Stimulated activated CD4-positive, alpha-beta T cell treated with anti-CD3 and anti-CD28 coated beads, Interleukin-15, amount 100 ng/mL, for 24 hours (primary cell): ENCODE measurements at regions not wholly inside any gene's neighbourhood (a gene's known extent, or its start where the extent isn't known, plus 50 kb on each side); places are given as distances from the start of the nearest gene placed in this dataset.

Source experiments
- DNase-seq: peaks from one replicate; pipeline ENCODE4 v3.0.0-alpha.2; 2020

DNA sequence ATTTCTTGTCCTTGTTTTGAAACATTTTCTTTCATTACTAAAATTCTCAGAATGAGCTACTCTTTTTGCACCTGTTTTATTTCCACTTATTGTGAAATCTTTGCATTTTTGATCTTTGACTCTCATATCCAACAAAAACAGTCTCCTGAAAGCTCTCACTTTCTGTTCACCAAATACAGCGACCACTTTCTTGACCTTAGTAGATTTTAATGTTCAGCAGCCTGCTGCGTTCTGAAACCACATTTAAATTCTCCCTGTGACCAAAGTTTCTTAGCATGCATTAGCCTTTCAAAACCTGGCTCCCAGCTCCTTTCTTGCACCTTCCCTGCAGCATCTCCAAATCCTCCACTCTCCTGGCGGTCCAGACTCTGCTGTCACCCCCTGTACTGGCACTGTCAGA, 404.4 kb upstream of the PDE3A start:
- DNase-seq: no peak

DNA sequence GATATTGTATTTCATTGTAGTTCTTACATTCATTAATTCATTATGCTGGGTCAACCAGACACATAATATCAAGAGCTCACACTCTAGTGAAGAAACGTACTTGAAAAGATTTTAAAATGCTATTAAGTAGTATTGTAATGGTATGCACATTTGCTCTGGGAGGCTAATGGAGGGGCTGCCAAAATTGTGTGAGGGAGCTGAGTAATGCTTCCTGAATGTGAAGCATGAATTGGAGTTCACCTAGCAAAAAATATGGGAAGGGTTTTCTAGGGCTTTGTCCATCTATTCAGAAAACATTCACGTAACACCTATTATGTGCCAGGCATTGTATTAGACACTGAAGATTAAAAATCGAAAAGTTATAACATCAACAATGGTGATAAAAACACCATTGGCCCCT, 403.8 kb upstream of the PDE3A start:
- DNase-seq: no peak

DNA sequence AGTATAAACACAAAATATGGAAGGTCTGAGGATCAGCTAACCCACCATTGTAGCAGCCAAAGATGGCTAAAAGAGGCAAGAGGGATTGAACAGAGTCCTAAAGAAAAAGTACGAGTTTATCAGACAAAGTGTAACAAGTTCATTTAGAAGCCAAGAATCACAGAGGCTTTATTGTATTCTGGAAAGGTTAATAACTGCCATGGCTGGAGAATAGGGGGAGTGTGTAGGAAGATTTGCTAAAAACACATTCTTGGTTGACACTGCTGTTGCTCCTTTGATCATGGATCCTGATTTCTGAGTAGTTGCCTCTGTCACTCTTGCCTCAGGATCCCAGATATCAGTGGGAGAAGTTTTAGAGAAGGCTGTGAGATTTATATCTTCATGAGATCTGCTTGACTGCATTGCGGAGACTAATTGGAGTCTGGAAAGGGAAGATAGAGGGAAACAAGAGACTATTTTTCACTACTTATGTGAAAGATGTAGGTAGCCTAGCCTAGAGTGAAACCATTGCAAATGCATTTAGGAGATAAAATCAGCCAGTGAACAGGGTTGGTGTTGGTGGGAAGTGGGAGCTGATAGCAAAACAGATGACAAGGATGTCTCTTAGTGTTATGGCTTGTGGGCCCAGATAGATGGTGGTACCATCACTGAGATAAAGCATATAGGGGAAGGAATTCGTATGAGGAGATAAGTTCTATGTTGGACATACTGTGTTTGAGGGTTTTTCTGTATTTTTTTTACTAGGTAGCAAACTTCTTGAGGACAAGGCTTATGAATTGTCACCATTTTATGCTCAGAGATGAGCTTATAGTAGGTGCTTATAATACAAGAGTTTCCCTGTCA, 402.9 kb upstream of the PDE3A start:
- DNase-seq: no peak

DNA sequence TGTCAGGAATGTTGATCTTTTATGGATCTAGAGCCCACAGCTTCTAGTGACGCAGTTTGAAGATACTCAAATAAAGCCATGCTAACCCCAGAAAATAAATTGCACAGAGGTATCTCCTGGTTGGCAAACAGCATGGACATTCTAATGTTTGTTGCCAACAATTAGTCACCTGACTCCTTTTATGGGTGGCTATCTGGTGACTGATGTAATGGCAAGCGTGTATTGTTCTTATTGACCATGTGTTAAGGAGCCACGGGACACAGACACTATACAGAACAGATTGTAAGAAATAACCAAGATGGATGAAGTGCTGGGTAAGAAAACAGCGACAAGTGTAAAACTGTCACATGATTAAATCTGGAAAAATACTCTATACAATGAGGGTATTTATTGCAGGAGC, 401.3 kb upstream of the PDE3A start:
- no peak for DNase-seq

DNA sequence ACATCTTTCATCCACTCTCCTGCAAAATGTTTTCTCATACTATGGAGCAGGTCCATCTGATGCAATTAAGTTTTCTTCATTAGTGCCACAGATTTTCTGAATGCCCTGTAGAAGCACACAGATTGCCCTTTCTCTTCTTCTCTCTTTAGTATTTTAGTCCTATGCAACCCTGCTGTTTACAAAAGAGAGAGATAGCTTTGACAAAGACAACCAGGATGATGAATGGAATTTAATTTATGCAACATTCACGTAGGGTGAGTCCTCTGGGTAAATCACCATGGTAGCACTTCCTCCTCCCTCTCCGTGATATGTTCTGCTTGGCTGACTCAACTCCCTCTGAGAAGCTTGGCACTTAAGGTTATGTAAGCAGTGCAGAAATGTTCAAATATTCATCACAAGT, 400.9 kb upstream of the PDE3A start:
- no peak for DNase-seq

DNA sequence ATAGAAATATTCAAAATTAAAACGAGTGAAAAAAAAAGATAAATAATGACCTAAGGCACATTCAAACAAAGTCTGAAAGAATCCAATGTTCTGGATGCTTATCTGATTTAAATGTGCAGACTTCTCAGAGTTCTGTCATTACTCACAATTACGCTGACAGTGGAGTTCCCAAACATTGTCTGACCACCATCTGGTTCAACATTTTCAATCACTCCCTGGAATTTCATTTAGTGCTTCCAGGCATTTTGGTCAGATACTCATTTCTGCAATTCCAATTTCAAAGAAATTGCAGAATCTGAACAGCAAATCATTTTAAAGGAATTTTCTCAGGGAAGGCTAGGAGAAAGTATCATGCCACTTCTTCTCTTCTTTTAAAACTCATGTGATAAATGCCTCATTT, 398.2 kb upstream of the PDE3A start:
- DNase-seq: no peak

DNA sequence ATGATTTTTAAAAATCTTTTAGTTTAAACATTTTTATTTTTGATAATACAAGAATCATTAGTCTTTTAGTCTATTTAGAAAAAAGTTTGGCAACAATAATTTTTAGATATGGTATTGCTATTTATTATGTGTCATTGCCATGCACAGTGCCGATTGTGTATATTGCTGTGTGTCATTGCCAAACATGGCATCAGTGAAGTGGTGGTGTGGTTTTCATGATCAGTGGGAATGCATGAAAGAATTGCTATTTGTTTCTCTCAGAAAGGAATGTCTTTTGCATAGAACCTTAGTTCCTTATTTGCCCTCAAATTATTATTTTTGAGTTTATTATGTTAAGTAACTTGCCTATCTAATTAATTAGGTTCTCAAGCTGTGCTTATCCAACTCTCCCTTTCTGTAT, 397.5 kb upstream of the PDE3A start:
- no peak for DNase-seq

DNA sequence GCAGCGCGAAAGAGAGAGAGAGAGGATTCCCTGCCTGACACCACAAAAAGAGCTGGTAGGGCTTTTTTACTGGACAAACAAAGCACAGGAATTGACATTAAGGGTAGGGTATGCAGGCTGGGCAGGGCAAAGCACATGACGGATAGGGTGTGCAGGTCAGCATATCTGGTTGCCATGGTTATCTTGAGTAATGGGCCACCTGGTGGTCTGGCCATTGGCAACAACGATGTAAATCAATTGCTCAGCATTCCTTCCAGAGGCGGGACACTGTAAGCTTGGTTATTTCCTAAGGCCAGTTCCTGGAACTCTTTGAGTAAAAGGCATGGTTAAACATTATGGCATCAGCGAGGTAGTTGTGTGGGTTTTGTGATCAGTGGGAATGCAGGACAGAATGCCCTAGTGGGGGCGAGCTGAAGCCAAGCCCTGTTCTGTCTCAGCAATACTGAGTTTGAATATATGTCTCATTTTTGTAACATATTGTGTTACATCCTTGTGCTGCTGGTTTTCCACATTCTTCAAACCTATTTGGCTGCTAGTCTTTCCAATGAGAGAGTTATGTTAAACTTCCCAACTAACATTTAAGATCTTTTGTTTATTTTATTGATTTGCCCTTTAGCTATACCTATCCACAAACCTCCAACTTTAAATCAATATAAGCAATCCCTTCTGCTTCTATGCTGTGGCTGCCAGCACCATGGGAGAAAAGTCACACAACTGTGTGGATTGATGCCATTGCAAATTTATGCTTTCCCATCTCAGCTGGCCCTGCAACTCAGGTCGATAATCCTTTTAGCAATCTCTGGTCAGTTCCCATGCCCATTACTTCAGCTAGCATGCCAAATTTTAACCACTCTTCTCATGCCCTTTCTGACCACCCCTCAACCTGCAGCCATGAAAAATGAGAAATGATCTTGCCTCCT, 396.7 kb upstream of the PDE3A start:
- DNase-seq: no peak

DNA sequence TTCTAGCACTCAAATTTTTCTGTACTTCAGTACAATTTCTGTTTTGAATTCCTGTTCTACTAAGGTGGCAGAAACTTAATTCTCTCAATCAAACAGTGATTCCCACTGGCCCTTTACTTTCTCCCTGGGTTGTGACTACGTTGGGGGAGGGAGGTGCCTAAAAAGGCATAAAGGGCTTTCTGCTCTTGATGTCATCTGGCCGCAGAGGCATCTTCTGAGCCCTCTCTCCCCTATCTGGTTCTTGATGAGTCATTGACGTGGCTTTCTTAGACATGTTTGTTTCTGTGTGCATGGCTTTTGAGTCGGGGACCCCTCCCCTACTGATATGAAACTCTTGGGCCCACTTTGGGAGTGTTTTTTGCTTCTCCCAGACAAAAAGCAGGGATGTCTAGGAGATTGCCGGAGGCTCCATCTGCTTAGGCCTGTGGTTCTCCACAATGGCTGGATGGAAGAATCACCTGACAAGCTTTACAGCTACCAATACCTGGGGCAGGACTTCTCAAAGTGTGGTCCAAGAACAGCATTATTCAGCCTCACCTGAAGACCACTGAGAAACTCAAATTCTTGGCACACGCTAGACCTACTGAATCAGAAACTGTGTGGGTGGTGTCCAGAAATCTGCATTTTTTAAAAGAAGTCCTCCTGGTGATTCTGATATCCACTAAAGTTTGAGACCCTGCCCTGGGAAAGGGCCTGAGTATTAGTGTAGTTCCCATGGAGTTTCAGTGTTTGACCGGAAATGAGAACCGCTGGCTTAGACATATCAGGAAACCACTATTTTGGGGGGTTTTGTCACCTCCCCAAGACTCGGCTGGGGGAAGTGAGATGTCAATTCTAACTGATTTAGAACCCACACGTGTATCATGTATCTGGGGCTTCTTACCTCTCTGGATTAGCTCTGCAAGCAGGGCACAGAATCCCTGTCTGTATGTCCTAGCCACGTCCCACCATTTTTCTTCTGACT, 395.7 kb upstream of the PDE3A start:
- no peak for DNase-seq

DNA sequence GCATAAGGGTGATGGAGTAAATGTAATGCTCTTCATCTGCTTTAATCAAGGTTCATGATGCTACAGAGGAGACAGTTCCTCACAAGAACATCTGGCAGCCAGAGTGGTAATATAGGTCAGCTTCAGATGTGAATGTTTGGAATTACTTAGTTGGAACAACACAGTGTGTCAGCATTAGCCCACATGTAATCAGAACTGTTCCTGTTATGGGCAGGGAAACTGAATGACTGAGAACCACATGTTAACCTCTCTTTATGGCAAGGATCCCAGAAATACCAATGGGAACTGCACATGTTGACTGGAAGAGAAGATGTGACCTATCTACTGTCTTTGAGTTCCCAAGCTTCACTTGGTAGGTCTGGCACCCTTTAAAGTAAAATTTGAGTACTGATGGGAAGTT, 390.1 kb upstream of the PDE3A start:
- no peak for DNase-seq

DNA sequence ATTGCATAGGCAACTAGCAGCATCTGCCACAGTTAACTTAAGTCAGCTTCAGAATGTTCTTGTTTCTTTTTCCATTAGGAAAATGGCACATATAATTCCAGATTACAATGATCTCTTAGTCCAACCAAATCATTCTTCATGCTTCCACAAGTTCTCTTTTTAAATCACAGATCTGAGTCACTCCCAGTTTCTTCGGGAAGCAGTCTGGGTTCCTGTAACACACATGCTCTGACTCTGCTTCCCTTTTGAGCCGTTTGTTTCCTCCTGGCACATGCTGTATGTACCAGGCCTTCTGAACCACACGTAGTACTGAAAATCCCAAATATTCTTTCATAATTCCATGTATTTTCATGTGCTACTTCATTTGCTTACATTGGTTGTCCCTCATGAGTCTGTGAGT, 388.8 kb upstream of the PDE3A start:
- DNase-seq: no peak

DNA sequence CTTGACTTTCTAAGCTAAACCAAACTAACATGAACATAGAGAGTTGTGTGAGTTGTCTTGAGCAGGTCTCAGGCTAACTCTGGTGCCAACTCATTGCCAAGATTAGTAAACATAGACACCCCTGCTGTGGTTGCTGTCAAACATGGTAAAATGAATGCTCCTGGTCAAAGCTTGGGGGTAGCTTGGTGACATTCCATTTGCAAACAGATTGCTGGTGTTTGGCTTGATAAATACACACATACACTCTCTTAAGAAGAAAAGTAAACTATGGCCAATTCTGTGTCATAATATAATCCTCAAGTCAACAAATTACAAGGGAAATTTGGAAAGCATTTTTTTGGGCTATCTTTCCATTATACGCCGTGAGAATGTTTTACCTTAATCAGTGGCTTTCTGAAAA, 386.4 kb upstream of the PDE3A start:
- no peak for DNase-seq

DNA sequence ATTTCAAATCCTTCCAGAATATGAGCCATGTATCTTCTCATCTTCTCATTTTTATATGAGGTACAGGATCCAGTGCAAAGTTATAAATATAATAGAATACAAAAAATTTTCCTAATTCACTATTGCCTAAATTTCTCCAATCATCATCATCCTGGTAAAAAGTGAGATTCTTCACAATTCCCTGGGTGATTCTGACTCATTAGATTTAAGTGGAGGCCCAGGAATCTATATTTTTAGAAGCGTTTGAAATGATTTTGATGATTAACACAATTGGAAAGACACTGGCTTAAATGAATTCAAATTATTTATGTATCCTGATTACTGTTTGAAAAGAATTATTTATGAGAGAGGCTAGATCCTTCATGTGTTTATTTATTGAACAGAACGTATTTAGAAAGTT, 380.3 kb upstream of the PDE3A start:
- no peak for DNase-seq

DNA sequence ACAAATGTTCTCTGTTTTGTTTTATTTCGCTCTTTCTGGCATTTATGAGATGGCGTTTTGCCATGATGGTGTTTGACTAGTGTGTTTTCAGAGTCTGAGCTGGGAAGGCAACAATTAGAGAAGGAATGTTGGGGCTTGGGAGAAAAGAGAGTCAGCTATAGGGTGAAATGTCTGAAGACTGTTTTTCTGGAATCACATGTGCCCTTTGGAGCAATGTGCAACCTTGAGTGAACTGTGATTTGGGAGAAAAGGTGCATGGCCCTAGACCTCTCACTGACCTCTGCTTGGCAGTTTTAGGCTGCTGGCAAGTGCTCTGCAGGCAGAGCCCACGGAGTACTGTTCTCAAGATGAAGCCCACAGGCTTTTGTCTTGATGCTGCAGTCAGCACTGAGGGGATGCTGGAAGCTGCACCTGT, 379.9 kb upstream of the PDE3A start:
- DNase-seq: no peak

DNA sequence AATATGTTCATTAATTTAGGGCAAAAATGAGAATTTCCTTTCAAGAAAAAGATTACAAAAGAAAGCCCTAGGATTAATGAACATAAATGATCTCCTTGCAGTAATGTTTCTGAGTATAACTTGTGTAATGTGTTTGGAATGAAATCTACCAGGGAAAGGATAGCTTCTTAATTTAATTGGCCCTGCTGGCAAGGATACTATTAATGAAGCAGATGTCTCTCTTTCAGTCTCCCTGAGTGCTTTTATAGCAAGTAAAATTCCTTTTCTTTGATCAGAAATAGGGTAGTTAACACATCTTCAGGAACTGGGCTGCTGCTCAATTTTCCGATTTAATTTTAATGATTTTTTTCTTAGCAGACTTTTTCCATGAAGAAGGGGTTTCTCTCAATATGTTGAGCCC, 379.4 kb upstream of the PDE3A start:
- no peak for DNase-seq

DNA sequence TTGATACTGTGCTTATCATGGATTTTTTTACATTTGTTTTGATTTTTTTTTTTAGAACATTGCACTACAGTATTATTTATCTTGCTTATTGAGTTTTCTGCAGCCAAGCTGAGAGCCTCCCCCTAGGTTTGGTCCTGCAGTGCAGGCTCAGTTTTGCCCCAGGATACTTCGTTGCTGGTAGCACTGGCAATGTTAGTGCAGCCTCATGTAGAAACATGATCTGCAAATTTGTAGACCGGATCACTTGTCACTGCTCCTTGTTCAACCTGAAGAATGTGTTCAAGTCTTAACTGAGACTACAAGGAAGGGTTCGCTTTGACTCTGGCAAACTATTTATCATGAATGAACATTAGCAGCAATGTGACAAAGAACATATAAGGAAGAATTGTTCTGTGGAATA, 377.2 kb upstream of the PDE3A start:
- DNase-seq: no peak

DNA sequence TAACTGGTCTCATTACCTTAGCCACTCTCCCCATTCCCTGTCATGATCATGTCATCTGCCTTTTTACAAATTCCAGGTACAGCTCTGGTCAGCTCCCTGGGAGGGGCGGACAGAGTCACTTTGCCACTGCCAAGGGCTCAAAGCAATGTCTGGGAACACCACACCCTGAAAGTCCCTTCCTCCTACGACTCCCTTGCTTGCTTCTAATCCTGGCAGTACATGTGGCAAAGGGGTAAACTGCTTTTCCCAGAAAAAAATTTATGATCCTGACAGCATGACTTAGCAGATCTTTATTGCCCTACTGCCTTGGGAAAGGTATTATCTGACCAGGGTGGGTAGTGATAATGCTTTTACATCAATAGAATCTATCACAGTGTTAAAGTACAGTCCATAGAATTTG, 376.0 kb upstream of the PDE3A start:
- DNase-seq: no peak

DNA sequence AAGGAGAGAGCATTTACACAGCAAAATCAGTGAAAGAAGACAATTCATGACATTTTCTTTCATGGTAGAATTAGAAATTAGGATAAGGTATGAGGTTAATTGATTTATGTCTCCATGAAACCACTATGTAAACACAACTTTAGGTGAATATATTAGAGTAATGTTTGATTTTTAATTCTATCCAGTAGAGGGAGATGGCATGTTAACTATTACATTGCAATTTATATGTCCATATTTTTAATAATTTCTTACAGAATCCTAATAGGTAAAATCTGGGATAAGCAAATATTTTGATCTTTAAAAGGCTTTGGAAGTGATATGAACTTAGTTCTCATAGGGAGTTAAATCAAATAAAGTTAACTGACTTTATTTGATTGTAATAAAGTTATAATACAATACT, 373.4 kb upstream of the PDE3A start:
- DNase-seq: no peak

DNA sequence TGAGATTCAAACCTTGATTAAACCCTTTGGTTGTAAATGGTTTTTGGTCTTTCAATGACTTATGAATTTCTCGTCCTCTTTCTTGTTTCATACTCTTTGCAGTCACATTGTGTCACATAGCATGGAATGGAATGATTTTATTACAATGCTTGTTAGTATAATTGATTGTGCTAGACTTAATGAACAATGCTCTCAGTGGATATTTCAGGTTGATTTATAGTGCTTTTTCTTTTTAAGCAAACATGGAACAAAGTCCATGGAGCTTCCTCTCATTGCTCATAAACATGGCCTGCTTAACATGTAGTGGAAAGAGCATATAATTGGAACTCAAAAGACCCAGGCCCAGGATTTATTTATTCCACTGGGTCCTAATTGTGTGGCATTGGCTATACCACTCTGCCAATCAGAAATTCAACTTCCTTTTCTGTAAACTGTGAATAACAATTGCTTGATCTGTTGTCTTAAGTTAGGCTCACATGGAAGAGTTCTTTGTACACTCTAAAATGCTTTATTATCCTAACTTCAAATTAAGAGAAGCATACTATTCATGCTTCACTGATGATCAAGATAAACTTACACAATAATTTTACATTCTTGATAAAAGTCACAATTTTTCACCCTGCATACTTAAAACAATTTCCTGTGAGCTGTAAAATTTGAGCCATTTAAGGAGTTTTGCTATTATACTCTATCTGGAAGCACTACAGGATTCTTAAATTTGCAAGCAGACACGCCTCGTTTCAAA, 370.5 kb upstream of the PDE3A start:
- no peak for DNase-seq

DNA sequence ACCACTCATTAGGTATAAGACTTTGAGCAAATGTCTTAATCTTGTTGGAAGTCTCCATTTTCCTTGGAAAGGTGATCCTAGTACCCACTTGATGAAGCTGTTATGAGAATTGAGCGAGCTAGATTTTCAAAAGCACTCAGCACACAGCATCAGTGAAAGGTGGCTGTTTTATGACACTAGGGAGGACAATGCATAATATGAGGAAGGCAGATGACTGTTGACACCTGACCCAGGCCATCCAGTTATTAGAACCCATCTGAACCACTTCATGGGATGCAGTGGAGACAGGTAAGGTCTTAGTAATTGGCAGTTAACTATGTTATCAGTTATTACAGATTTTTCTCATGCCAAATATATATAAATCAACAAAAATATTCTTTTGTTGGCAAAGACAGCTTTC, 369.9 kb upstream of the PDE3A start:
- DNase-seq: no peak

DNA sequence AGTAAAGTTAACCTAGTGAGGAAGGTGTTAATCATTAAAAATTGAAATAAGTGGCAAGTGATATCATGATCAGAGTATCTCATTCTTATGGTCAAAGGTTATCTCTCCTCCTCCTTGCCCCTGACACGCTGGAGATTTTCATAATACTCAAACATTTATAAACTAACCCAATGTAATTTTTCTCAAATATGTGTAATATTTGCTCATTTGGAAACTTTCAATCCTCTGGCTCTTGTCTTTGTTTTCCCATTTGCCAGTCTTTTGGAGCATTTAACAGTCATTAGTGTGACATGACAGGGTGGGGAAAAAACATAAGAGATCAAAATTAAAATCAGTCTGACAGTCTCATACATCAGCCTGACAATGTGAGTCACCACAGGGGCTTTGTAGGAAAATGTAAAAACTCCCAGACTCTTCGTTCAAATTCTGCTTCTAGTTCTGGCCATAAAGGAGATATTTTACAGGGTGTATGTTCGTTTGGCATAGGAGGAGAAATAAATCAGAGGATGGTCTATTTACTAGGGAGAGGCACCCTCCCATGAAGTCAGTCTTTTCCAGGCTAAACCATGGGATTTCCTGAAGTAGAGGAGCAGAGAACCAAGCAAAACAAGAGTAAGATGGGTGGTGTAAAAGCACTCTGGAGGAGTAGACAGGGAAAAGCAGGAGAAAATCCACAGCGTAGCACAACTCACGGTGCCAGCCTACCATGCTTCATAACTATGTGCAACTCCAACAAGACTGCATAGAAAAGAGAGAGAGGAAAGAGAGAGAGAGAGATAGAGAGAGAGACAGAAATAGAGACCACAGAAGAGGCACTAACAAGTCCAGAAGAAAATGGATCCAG, 369.2 kb upstream of the PDE3A start:
- no peak for DNase-seq

DNA sequence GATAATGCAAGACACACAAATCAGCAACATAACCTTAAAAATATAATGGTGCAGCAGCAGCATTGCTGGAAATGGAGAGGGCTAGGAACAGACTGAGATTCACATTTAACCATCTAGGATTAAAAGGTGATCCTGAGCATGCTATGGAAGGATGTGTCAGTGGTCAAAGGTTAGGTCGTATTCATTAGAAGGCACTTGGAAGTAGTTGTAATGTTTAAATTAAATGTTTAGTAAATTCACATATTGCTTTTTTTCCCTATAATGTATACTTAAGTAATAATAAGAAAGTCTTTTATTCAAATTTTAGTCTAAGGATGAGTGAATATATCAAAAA, 368.6 kb upstream of the PDE3A start:
- no peak for DNase-seq
